Fibroblast of skin of abdomen (primary cell): ENCODE measurements at regions not wholly inside any gene's neighbourhood (a gene's known extent, or its start where the extent isn't known, plus 50 kb on each side); places are given as distances from the start of the nearest gene placed in this dataset.
"Not testable (repeated sequence)": the region's sequence is repeated elsewhere in the genome, so short reads cannot be mapped to it uniquely, and the experiment has no call there.

Experiments
- DNase-seq: peaks from one replicate; pipeline ENCODE4 v3.0.0-alpha.2; 2013

DNA sequence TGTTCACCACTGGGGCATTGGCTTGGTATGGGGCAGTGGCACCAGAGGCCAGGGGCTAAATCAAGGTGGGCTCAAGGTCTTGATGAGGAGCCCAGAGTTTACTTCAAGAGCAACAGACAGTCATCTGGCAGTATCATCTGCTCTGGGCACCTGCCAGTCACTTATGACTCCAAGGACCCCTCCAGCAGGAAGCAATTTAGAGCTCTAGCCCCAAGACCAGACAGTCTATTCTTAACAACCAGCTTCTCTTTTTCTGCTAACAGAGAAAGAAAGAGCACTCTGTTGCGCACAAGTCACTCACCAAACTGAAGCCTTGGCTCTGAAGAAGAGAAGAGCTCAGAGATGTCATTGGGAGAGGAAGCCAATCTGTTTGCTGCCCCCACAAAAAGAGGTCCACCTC, 309.2 kb downstream of the HS3ST1 start:
- DNase-seq: no peak

GRCh38 chr4:11118513-11118912, 310.2 kb downstream of the HS3ST1 start:
- no peak for DNase-seq

- no peak for DNase-seq
Observed at GRCh38 chr4:11116940-11117339, 311.8 kb downstream of the HS3ST1 start.

DNA sequence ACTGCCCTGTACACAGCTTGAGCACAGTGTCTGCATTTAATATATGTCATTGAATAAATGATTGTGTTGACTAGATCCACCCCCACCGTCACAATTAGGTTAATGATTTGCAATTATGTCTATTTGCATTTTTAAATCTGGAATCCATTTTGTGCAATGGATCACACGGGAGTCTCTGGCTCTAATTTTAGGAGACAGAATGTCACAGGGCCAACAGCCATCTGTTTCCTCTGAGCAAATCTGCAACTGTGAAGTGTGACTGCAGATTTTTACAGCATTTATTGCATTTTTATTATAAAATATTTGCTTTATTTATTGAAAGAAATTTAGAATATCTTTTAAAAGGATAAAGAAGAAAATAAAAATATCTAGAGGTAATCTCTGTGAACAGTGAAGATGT, 316.8 kb downstream of the HS3ST1 start:
- no peak for DNase-seq

- no peak for DNase-seq
Observed at GRCh38 chr4:11111370-11111769, 317.3 kb downstream of the HS3ST1 start.

DNA sequence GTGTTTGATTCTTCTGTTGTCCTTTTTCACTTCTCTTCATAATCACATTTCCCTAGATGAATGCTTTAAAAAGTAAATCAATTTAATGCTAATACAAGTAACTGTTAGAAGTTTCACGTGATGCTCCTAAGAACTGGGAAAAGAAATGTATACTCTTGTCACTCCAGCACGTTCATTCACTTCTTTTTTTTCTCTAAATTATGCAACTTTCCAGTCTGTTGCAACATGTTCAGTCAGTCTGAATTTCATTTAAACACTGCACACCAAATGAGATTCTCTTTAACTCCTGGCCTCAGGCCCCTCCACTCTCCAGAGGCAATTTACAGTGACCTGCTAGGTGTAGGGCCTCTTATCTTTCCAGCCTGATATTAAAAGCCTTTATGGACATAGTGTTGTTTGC, 321.9 kb downstream of the HS3ST1 start:
- DNase-seq: peak; percentile 19

GRCh38 chr4:11106190-11106589, 322.5 kb downstream of the HS3ST1 start:
- DNase-seq: peak; percentile 55

DNA sequence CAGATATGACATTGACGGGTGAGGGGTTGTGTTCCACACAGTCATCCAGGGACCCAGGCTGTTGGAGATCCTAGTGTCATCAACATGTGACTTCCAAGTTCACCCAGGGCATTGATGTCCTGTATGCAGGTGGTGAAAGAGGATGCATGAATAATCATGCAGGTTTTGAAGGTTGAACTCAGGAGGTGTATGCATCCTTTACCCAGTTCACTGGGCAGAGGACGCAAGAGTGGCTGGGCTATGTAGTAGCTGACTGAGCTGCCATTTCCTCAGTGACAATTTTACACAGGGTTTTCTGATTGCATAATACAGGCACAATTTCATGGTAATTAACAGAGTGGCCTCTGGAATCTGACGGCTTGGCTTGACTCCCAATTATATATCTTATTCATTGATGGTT, 323.0 kb downstream of the HS3ST1 start:
- DNase-seq: no peak

- no peak for DNase-seq
Observed at GRCh38 chr4:11098461-11098860, 330.2 kb downstream of the HS3ST1 start.

DNA sequence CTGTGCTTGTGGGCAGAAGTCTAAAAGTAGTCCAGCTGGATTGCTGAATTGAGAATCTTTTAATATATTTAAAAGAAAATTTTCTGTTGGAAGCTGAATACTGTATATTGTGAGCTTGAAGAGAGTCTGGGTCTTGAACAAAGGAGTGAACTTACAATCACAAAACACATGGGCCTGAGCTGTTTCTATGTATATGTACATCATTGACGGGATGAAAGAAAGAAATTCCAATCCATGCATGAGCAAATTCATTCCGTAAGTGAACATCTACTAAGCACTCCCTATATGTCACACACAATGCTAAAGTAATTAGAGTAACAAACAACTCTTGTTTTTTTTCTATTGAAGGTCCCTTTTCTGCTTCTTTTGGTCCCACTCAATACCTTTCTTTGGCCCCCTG, 331.0 kb downstream of the HS3ST1 start:
- no peak for DNase-seq

GRCh38 chr4:11081006-11081405, 347.7 kb downstream of the HS3ST1 start:
- no peak for DNase-seq

- DNase-seq: peak; percentile 85
Observed at GRCh38 chr4:11079171-11079570, 349.5 kb downstream of the HS3ST1 start.

- DNase-seq: no peak
Observed at GRCh38 chr4:11074581-11075241, 354.0 kb downstream of the HS3ST1 start.

DNA sequence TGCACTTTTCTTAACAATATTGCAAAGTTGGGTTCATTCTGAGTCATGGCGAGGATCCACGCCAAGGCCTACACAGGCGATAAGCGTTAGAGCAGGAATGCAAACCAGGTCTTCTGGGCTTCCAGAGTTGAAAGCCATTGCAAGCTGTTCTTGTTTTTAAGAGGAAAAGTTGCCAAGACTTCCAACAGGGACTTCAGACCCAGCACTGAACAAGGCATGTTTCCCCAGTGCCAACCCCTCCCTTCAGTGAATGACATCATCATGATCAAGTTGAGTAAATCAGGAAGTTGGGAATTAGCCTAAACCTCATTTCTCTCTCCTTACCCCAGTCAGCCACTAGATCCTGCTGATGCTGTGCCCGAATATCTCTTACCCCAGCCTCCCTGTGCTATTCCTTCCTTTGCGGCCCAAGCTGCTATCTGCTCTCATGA, 355.1 kb downstream of the HS3ST1 start:
- peak; percentile 76 for DNase-seq

GRCh38 chr4:11072999-11073398, 355.7 kb downstream of the HS3ST1 start:
- DNase-seq: no peak

GRCh38 chr4:11072463-11072862, 356.2 kb downstream of the HS3ST1 start:
- DNase-seq: no peak

- no peak for DNase-seq
Observed at GRCh38 chr4:11070813-11071212, 357.9 kb downstream of the HS3ST1 start.

GRCh38 chr4:11069581-11070211, 359.0 kb downstream of the HS3ST1 start:
- DNase-seq: no peak

GRCh38 chr4:11069083-11069482, 359.6 kb downstream of the HS3ST1 start:
- no peak for DNase-seq

DNA sequence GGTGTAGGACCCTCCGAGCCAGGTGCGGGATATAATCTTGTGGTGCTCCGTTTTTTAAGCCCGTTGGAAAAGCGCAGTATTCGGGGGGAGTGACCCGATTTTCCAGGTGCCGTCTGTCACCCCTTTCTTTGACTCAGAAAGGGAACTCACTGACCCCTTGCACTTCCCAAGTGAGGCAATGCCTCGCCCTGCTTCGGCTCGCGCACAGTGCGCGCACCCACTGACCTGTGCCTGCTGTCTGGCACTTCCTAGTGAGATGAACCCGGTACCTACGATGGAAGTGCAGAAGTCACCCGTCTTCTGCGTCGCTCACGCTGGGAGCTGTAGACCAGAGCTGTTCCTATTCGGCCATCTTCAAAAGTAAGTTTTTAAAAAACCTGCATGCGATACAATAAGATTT, 362.1 kb downstream of the HS3ST1 start:
- not testable (repeated sequence) for DNase-seq

DNA sequence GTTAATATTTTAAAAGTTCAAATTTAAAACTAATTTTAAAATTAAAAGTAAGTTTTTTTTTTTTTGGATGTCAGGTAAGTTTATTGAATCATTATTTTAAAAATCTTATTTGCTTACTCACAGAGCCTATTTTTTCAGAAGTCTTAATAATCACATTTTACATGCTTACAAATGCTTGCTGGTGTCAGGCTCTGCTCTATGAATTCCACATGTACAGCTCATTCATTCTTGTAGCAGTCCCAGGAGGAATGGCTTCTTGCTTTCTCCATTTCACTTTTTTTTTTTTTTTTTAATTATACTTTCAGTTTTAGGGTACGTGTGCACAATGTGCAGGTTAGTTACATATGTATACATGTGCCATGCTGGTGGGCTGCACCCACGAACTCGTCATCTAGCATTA, 368.1 kb downstream of the HS3ST1 start:
- DNase-seq: not testable (repeated sequence)

GRCh38 chr4:11054937-11055336, 370.4 kb upstream of the CLNK start:
- not testable (repeated sequence) for DNase-seq

DNA sequence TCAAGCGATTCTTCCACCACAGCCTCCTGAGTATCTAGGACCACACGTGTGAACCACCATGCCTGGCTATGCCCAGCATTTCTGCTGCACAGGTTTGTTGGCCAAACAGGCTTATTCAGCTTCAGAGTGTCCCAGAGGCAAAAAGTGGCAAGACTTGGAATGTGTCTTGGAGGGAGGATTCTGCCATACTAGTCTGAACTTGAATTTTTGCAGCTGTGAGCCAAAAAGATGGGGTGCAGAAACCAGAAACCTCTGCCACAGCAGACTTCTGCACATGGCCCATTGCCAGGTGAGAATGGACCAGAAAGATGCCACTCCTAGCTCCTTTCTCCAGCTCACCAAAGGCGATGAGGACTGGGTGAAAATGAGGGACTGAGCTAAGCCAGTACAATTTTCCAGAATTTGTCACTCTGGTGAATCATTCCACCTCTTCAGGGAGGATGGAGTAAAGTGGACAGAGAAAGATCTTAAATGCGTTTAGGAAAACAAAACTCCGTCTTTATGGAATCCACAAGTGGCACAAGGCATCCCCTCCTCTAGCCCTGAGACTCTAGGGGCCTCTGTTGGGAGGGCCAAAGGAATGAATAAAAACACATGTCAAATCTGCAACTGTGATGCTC, 369.1 kb upstream of the CLNK start:
- DNase-seq: peak; percentile 10

DNA sequence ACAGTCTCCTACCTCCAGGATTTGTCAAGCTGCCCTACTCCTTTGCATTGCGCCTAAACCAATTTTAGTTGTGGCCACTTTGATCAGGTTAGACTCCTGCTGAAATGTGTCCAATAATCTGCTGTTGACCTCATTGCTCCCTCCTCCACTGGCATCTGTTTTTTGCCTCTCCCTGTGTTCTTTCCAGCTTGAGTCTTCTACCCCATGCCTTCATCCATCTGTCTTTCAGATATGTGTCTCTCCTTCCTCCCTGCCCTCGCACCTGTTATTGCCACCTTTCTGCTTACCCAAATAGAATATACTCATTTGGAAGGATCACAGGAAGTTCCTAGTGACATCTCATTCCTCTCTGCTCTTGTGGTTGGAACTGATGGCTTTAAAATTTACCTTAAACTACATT, 366.6 kb upstream of the CLNK start:
- DNase-seq: no peak
